ENCODE measurements at regions not wholly inside any gene's neighbourhood (a gene's known extent, or its start where the extent isn't known, plus 50 kb on each side); places are given as distances from the start of the nearest gene placed in this dataset.

GRCh38 chr5:68612972-68613371 lies 397.4 kb downstream of the PIK3R1 start:
- no peak for DNase-seq

- DNase-seq: no peak
These were observed 402.9 kb downstream of the PIK3R1 start for GRCh38 chr5:68618501-68618900.

DNA sequence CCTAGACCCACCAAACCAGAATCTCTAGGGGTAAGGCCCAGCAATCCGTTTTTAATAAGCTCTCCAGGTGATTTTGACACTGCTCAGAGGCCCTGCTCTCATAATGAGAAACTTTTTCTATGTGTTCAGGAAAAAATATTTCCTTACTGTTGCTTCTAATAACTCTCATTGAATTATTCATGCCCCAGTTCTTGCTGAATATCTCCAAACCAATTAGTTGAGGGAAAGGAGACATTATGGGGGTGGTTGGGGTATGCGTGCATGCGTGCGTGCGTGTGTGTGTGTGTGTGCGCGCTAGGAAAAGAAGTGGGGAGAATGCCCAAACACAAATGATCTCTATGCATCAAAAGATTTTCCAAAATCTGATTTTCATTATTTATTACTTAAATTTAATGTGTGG lies 411.4 kb downstream of the PIK3R1 start:
- DNase-seq: no peak

GRCh38 chr5:68628082-68628814 lies 412.7 kb downstream of the PIK3R1 start:
- DNase-seq: no peak

GRCh38 chr5:68630354-68630753 lies 414.8 kb downstream of the PIK3R1 start:
- no peak for DNase-seq

DNA sequence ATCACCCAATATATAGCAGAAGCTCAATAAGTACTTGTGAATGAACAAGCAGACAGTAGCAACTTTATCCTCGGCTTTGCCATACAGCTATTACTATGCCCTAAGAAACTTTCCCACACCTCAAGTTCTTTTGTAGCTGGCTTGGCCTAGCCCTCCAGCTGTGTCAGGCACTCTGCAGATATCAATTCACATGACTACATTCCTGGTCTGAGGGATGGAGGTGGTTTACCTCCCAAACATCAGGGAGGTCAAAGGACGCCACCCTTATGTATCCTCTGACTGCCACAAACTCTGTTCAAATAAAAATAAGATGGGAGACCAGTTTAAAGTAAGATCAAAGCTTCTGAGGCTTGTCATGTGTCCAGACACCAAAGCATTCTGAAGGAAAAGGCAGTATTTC lies 416.3 kb downstream of the PIK3R1 start:
- no peak for DNase-seq

- DNase-seq: no peak
These were observed 425.7 kb downstream of the PIK3R1 start for GRCh38 chr5:68641211-68641610.

- no peak for DNase-seq
These were observed 427.5 kb downstream of the PIK3R1 start for GRCh38 chr5:68643064-68643463.

DNA sequence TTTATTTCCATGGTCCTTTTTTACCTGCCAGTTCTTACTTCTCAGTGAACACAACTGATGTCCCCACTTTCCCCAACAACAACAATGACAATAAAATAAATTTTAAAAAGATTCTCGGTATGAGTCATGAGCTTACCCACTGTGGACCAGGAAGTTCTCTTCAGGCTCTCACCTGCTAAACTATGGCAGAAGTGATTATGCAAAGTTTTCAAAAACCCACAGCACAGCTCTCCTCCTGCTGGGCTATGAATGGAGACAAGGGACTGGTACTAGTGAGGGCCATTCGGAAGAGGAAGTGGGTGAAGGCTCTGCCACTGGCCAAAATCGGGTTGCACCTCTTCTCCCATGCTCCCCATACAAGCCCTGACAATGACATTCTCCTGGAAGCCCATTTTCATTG lies 429.4 kb downstream of the PIK3R1 start:
- DNase-seq: no peak

- no peak for DNase-seq
These were observed 430.6 kb downstream of the PIK3R1 start for GRCh38 chr5:68646144-68646543.

DNA sequence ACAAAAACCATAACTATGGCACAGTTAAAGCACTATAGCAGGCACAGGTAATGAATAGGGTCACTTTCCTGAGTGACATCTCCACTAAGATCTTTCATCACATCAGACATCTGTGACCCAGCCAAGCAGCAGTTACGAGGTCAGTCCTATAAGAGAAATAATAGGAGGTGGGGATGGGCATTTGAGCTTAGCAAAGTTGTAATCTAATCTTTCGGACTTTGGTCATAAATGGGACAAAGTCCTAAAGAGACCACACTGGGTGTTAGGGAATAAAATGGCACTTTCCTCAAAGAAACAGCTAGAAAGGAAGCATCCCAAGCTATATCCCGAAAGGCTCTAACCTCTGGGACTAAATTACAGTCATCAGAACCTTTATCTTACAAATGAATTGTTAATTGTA lies 432.2 kb downstream of the PIK3R1 start:
- no peak for DNase-seq

DNA sequence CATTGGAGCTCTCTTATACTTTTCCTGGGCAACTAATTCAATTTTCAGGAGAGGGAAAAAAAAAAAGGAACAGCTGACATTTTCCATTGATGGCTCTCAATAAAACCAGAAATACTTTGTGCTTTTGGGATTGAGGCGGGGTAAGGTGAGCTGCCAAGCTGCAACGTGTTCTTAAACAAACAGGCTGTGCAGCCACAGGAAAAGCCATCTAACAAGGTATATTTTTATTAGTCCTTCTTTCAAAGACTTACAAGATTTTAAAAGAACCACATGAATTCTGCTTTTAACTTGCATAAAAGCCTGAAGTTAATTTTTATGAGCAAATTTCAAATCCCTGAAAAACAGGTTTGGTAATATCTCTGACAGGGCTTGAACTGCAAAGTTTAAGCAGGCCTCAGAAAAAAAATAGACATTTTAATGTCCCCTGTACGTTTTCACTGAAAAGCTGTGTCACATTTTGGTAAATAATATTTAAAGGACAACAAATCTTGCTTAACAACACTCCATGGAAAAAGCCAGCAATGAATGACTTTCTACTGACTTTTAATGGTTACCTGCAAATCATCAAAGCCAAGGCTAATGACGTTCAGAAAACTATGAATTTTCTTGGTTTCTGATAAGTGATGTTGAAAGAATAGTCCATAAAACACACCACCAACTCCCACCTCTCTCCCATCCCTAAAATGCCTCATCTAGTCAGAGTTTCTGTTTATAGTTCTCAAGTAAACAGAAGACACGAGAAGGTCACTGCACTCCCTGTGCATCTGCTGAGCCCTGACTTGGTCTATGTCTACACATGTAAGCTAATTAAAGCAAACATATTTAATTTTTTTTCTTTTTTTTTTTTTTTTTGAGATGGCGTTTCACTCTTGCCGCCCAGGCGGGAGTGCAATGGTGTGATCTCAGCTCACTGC lies 433.6 kb downstream of the PIK3R1 start:
- no peak for DNase-seq

DNA sequence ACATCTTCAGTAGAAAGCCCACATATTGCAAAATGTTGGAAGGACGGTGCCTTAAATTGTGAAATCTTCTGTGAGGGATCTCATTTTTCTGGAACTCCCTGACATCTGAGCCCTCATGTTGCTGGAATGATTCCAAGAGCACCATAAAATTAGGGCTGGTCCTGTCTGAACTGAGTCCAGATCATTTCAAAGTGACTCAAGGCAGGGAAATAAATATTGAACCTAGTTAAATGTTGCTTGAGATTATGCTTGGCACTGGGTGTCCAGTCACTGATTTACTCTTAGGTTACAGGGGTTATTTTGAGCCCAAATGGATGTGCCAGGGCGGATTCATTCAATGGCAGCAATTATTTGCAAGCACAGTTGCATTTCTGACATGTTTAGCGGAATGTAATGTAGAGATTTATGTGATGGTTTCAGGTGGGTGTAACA lies 437.0 kb downstream of the PIK3R1 start:
- DNase-seq: no peak

- DNase-seq: no peak
These were observed 437.9 kb downstream of the PIK3R1 start for GRCh38 chr5:68653471-68653870.

DNA sequence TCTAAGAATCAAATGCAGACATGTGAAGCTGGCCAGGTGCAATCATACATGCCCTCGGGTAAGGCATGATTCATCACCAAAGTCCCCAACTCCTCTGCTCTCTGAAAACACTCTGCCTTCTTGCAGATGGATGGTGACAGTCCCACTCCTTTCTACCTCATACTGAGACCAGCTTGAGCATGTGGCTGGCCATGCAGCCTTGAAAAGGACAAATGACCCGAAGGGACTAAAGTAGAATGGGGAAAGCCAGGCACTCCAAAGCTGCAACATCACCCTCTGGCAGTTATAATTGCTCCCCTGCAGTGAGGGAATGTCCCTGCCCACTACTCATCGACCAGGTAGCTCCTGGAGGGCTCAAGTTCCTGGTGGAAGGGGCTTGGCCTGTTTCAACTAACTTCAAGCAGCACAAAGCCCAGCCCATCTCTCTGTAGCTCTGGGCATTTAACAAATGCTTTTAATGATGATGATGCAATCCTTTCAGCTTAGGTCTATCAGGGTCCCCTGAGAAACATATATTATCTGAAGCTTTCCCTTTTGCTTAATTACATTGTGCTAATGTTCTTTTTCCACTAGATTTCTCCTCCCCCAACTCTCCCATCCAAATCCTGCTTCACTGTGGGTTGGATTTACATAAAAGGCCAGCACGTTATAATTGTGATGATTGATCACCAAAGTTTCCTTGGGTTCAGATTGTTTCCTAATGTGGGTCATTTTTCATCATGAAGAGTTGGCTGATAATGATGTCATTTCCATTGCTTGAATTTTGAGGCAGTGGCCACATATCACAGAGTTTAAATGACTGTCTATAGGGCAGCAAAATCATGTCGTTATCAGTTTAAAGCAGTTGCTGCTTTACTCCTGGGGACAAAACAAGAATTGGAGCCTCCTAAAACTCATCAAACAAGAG lies 436.5 kb upstream of the SLC30A5 start:
- DNase-seq: no peak

DNA sequence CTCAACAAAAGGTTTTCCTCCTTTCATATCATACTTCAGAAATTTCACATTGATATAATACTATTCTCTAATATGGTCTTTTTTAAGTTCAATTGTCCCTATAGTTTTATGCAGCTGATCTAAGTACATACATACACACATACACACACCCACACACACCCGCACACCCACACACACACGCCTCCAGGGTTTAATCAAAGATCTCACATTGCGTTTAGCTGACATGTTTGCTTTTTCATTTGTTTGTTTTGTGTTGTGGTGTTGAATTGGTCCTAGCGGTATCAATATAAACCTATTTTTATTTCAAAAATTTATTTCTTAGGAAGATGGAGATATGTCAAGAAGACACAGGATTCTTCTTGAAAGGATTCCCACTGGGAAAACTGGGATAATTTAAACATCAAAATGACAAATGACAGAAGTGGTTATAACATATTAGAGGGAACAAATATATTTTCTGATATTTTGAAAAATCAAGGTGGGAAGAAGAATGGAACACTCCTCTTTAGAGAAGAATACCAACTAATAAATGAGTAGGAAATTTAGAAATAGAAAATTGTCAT lies 434.9 kb upstream of the SLC30A5 start:
- no peak for DNase-seq

DNA sequence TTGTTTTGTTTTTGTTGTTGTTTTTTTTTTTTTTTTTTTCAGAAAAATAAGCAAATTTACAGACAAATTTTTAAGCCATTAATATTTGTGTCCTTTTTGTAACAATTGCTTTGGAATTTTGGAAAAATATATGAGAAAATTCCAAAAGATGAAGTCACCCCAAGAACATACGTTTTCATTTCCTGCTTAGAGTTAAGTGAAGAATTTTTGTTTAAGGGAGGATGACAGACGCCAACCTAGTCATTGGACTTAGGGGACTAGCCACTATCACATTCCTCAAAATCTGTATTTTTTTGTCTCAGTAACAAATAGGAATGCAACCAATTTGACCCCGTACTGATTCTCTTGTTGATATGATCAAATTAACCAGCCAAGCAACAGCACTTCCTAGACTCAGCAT lies 433.9 kb upstream of the SLC30A5 start:
- no peak for DNase-seq

DNA sequence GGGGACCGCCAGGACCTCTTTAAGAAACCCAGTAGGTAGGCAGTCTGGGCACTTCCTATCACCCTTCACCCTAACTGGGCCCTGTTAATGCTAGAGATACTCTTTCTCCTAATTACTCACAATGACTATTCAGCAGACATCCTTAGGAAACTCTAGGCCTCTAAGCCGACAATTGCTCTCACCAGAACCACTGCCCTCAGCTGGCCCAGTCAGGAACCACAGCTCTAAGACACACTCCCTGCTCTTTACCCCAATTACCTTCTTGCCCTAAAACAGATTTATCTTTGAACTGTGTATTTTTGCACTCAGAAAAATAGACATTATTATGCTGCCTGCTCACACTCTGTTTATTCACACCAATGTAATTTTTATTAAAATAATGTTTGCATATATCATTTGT lies 432.6 kb upstream of the SLC30A5 start:
- DNase-seq: peak; percentile 41

GRCh38 chr5:68662804-68663307 lies 431.0 kb upstream of the SLC30A5 start:
- no peak for DNase-seq

GRCh38 chr5:68669864-68670575 lies 423.8 kb upstream of the SLC30A5 start:
- DNase-seq: no peak

DNA sequence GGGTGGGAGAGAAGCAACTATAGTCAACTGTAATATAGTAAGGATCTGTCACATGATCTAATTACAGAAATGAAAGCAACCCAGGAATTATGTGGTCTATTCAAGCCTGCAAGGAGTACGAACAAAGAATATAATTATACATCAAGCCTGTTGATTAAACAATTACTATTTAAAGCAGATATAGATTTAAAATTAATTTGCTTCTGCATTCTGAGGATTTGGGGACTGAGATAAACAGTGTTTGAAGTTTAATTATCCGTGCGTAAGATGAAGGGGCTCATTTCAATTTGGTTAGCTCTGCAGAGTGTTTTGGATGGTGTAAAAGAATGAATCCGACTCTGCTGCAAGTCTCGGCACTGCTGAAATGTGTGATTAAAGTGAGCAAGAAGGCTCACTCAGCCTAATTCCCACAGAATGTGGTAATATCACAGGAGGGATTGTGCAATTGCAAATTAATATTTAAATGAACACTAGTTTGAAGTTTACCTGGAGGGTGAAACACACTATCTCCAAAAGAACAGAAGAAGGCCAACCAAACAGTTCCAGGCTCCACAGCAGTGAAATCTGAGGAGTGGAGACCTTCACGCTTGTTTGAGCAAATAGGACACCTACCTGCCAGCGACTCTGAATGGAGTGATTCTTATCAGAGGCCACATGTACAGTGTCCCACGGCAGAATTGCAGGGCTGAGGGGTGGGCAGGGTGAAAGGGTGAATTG lies 420.6 kb upstream of the SLC30A5 start:
- no peak for DNase-seq

Data from dermis blood vessel endothelial cell (primary cell).